Omental fat pad (tissue), 3 donors: ENCODE measurements at regions not wholly inside any gene's neighbourhood (a gene's known extent, or its start where the extent isn't known, plus 50 kb on each side); places are given as distances from the start of the nearest gene placed in this dataset.

Experiments used
- ATAC-seq: fragments of 150-250 bp; one replicate; pipeline ENCODE4 v1.9.1; 2016; ENCODE audit warnings: mild to moderate bottlenecking, moderate library complexity; ENCODE audit not compliant: low FRiP score
- DNase-seq: peaks from one replicate; pipeline ENCODE4 v3.0.0-alpha.2; 2019; ENCODE audit warnings: low spot score
- TF ChIP-seq, protein P1 (sequence below), 3 donors: fragments of 450-650 bp; IDR thresholded peaks; one replicate each; pipeline ENCODE4 v1.5.1; 2016 to 2017; ENCODE audit warnings: antibody characterized with exemption in 3 of 3, mild to moderate bottlenecking in 3 of 3, moderate library complexity in 2 of 3

DNA sequence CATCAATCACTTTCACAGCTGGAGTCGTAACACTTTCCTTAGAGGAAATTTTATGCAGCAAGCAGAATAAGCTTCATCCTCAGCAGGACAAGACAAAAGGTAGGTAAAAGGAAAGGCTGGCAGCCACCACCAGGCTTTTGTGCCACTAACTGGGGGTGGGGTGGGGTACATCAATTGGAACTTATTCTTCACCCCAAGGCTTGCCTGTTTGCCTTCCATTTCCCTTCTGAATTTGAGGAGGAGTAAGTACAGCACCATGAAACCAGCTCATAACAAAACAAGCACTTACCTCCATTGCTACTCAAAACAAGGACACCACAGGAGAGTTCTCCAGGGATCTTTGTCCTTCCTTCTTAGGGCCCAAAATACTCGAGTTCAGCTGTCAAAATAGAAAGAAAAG, 296.8 kb downstream of the ARRDC4 start:
- ATAC-seq (no peak), DNase-seq (no peak)
- TF ChIP-seq, protein P1, sequence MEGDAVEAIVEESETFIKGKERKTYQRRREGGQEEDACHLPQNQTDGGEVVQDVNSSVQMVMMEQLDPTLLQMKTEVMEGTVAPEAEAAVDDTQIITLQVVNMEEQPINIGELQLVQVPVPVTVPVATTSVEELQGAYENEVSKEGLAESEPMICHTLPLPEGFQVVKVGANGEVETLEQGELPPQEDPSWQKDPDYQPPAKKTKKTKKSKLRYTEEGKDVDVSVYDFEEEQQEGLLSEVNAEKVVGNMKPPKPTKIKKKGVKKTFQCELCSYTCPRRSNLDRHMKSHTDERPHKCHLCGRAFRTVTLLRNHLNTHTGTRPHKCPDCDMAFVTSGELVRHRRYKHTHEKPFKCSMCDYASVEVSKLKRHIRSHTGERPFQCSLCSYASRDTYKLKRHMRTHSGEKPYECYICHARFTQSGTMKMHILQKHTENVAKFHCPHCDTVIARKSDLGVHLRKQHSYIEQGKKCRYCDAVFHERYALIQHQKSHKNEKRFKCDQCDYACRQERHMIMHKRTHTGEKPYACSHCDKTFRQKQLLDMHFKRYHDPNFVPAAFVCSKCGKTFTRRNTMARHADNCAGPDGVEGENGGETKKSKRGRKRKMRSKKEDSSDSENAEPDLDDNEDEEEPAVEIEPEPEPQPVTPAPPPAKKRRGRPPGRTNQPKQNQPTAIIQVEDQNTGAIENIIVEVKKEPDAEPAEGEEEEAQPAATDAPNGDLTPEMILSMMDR (IDR thresholded peaks at IDR 0.05) = no peak

DNA sequence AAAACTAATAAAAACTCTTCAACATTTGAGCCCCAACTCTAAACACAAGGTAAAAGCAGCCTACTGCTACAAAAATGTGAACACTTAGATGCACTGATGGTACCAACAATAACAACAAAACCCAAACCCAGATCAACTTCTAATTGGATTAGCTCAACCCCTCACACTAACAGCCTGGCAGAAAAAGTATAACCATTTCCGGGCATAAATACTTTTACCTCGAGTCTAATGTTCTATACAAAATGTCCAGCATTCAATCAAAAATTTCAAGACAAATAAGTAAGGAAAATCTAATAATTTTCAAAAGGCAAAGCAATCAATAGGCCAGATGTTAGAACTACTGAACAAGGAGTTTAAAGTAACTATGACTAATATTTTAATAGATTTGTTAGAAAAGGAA, 303.3 kb downstream of the ARRDC4 start:
- no peak for ATAC-seq
- TF ChIP-seq, protein P1 (IDR thresholded peaks at IDR 0.05) = no peak
- no peak for DNase-seq

DNA sequence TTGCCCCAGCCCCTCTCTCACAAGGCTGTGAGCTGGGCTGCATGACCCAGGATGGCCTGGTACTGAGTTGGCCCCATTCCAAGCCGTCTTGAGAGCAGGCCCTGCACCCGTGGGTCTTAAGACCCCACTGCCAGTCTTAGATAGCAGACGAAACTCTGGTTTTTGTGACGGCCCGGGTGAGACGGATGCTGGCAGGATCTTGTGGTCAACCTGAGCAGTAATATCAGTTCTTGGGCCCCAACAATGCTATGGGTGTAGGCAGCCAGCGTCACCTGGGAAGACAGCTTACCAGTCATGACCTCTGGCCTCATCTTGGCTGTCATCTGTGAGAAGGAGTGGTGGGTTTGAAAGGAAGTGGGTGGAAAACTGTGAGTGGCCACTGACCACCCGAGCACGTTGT, 305.8 kb downstream of the ARRDC4 start:
- DNase-seq (no peak), ATAC-seq (no peak)
- TF ChIP-seq, protein P1 (IDR thresholded peaks at IDR 0.05) = no peak

DNA sequence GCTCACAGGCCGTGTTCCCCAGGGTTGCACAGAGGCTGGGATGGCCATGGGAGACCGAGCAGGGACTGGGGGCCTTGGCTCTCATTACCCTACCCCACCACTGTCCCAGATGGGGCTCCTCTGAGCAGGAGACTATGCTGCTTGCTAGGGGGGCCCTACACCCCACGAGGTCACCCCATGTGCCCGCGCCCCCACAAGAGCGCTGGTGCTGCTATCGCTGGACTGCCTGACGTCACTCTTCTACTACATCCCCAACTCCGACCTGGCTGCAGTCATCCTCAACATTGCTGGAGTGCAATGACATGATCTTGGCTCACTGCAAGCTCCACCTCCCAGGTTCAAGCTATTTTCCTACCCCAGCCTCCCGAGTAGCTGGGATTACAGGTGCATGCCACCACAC, 307.7 kb downstream of the ARRDC4 start:
- ATAC-seq (no peak), DNase-seq (no peak)
- TF ChIP-seq, protein P1 (IDR thresholded peaks at IDR 0.05) = no peak

DNA sequence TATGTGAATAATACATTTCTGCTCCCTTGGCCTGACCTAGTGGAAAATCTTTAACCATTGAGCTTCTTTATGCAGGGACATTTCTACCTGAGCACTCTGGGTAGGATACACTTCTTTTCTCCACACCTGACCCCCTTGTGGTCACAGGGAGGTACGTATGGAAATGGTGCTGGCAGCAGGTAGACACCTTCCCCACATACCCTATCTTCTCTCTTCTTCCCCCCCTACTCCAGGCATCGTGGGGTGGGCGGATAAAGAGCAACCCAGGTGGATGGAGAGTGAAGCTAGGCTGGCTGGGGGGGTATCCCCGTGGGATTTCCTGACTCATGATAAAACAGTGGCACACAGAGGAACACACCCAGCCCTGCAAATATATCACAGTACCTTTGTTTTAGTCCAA, 312.1 kb downstream of the ARRDC4 start:
- no peak for DNase-seq
- ATAC-seq = no peak
- TF ChIP-seq, protein P1 (IDR thresholded peaks at IDR 0.05) = no peak

DNA sequence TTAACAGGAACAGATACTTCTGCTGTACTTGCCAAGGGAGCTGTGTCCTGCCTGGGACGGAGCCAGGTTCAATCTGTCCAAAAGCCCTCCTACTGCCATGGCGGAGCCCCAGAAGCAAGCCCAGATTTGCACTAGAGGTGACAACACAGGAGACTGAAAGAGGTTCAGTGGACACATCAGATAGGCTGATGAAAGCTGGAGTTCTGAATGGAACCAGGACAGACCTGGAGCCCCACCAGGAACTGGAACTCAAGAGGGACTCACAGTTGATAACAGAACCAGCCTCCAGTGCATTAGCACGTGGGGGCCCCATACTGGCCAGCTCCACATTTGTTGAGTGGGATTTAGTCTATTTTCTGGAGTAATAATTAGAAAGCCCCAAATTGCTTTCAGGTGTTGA, 315.5 kb downstream of the ARRDC4 start:
- TF ChIP-seq, protein P1 (IDR thresholded peaks at IDR 0.05) = no peak
- DNase-seq (no peak), ATAC-seq (no peak)

DNA sequence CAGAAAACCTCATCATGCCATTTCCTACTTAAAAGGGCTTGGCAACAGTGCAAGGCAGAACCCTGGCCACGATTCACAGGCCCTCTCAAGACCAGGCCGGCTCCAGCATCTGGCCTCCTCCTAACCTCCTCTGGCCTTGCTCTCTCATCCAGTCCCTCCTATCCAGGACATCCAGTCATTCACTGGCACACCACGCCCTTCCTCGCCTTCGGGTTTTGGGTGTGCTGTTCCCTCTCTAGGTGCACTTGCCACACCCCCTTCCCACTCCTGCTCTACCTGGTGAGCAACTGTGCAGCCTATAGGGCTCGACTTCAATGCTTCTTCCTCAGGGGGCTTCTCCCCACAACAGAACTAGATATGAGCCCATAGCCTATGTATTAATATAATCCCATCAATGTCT, 317.1 kb downstream of the ARRDC4 start:
- no peak for ATAC-seq
- no peak for DNase-seq
- TF ChIP-seq, protein P1 (IDR thresholded peaks at IDR 0.05) = no peak
